ENCODE measurements at regions not wholly inside any gene's neighbourhood (a gene's known extent, or its start where the extent isn't known, plus 50 kb on each side); places are given as distances from the start of the nearest gene placed in this dataset.
A peak's percentile ranks its signal among the peaks of the same experiment; 100 is the strongest.

- no peak overlapping the region for H3K27ac ChIP-seq
- intact Hi-C loops (cut with DNase I): no loop called here
- 42 to 58% methylated on average over 1 of the region's 1 CpG for WGBS, 2 donors
- ATAC-seq (no peak), DNase-seq (no peak)
- no peaks in the 10 kb centered on the region for H3K27me3 ChIP-seq
- no peak overlapping the region for H3K4me3 ChIP-seq
- no peaks in the 10 kb centered on the region for H3K9me3 ChIP-seq
- peaks cover 0 to 7% (median 0%) of the 10 kb centered on the region in 9 donors for H3K4me1 ChIP-seq
- no peak for TF ChIP-seq CTCF (IDR thresholded peaks at IDR 0.05)
- H3K36me3 ChIP-seq: no peaks in the 10 kb centered on the region
Measured at GRCh38 chr14:54206516-54206915, 190.3 kb upstream of the CDKN3 start.

GRCh38 chr14:54207075-54207474 lies 189.7 kb upstream of the CDKN3 start:
- intact Hi-C loops (cut with DNase I): no loop called here
- Histone ChIP-seq H3K27me3 (no peaks in the 10 kb centered on the region), H3K9me3 (no peaks in the 10 kb centered on the region), H3K27ac (no peak overlapping the region), H3K36me3 (no peaks in the 10 kb centered on the region), H3K4me3 (no peak overlapping the region), H3K4me1 (peaks cover 0 to 10% (median 0%) of the 10 kb centered on the region in 9 donors)
- no peak for TF ChIP-seq CTCF (IDR thresholded peaks at IDR 0.05)
- DNase-seq (no peak), ATAC-seq (no peak)
- WGBS, 2 donors: 76 to 79% methylated on average over 2 of the region's 2 CpGs

DNA sequence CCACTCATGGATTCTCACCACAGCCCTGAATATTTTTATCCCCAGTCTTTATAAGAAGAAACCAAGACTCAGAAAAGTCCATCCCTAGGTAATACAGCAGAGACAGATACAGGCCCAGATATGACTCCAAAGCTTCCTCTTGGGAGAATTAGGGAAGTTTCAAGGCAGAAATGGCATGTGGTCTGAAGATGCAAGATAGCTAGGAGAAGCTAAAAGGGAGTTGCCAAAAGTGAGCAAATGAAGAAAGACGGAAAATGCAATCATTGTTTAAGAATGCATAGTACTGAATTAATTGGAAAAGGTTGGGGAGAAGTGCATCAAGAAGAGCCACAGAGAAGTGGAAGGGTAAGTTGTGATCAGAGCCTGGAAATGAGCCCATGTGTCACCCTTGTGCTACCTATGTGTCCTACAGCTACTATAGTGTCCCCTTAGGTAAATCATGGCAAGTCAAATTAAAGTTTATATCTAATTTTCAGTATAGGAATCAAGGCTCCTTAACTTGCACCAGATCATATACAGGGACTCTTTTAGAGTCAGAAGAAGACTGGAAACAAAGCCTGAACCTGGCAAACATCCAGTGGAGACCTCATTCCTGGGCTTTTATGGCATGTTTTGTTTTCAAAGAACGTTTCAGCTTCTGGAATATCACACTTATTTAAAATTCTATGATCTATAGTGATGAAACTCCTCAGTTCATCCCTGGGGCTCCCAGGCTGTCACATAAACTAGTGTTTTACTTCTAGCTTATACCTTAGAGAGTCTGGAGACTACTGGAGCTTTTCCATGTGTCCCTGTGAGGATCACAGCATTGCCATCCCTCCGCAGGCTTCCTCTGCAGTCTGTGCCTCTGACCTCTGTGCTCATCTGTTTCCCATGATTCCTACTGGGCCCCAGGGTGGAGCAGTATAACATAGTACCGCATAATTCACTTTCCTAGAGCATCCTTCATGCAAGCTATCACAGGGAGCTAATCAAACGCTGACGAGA lies 189.0 kb upstream of the CDKN3 start:
- Histone ChIP-seq H3K4me3 (no peak overlapping the region), H3K27me3 (no peaks in the 10 kb centered on the region), H3K36me3 (no peaks in the 10 kb centered on the region), H3K27ac (no peak overlapping the region), H3K4me1 (peaks cover 0 to 10% (median 0%) of the 10 kb centered on the region in 9 donors), H3K9me3 (no peaks in the 10 kb centered on the region)
- 53 to 57% methylated on average over 6 of the region's 6 CpGs for WGBS, 2 donors
- ATAC-seq (no peak), DNase-seq (no peak)
- no peak for TF ChIP-seq CTCF (IDR thresholded peaks at IDR 0.05)
- intact Hi-C loops (cut with DNase I): no loop called here

GRCh38 chr14:54208751-54209150 lies 188.1 kb upstream of the CDKN3 start:
- no peaks in the 10 kb centered on the region for H3K27me3 ChIP-seq
- TF ChIP-seq CTCF (IDR thresholded peaks at IDR 0.05): no peak
- H3K36me3 ChIP-seq: no peaks in the 10 kb centered on the region
- no peaks in the 10 kb centered on the region for H3K9me3 ChIP-seq
- H3K27ac ChIP-seq: peak overlapping the region in 1 of 10 donors; percentile 13
- no peak overlapping the region for H3K4me3 ChIP-seq
- DNase-seq (no peak), ATAC-seq (no peak)
- 48 to 57% methylated on average over 2 of the region's 2 CpGs for WGBS, 2 donors
- H3K4me1 ChIP-seq: peaks cover 0 to 10% (median 0%) of the 10 kb centered on the region in 9 donors
- intact Hi-C loops (cut with DNase I): no loop called here

All from heart right ventricle (tissue), 16 donors.